HS-27A (cell line): ENCODE measurements at regions not wholly inside any gene's neighbourhood (a gene's known extent, or its start where the extent isn't known, plus 50 kb on each side); places are given as distances from the start of the nearest gene placed in this dataset.

Experiments
- DNase-seq: peaks from one replicate; pipeline ENCODE4 v3.0.0-alpha.2; 2012; ENCODE audit warnings: low read depth, missing footprints

DNA sequence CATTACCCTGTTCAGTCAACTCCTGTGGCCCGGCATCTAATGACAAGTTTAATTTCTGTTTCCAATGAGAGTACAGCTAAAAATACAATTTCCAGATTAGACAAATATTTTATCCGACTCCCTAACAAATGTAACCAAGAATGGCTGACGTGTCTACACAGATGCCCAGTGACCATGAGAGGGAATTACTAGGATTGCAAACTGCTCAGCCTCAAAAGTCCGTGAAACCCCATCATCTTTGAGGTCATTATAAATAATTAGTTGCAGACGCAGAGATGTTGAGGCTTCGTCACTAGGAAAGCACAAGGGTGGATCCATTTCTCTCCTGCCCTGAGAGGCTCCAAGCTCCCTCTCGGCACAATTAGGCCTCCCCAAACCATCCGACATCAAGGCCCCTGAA, 104.1 kb upstream of the ZNF507 start:
- DNase-seq: no peak

GRCh38 chr19:32241932-32242710, 103.3 kb upstream of the ZNF507 start:
- DNase-seq: no peak

GRCh38 chr19:32246006-32246405, 99.4 kb upstream of the ZNF507 start:
- no peak for DNase-seq

DNA sequence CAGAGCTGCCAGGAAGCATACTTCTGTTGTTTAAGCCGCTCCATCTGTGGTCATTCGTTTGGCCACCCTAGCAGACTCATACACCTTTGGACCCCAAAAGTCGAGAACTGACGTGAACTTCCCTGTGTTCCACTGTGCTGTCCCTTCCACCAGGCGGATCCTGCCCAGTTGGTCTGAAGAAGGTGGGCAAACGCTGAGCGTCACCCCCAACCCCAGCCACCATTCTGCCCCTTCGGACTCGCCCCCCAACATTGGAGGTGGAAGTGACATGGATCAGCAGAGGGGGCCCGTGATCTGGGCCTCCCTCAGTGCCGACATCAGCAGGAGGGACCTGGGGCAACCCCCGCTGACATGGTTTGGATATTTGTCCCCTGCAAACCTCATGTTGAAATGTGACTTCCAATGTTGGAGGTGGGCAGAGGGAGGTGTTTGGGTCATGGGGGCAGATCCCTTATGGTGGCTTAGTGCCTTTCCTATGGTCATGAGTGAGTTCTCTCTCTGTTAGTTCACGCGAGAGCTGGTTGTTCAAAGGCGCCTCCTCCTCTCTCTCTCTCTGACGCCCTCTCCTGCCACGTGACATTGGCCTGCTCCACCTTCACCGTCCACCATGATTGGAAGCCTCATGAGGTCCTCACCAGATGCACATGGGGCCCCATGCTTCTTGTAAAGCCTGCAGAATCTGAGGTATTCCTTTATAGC, 93.6 kb upstream of the ZNF507 start:
- DNase-seq: no peak

- DNase-seq: no peak
Measured at GRCh38 chr19:32252333-32252669, 93.1 kb upstream of the ZNF507 start.

DNA sequence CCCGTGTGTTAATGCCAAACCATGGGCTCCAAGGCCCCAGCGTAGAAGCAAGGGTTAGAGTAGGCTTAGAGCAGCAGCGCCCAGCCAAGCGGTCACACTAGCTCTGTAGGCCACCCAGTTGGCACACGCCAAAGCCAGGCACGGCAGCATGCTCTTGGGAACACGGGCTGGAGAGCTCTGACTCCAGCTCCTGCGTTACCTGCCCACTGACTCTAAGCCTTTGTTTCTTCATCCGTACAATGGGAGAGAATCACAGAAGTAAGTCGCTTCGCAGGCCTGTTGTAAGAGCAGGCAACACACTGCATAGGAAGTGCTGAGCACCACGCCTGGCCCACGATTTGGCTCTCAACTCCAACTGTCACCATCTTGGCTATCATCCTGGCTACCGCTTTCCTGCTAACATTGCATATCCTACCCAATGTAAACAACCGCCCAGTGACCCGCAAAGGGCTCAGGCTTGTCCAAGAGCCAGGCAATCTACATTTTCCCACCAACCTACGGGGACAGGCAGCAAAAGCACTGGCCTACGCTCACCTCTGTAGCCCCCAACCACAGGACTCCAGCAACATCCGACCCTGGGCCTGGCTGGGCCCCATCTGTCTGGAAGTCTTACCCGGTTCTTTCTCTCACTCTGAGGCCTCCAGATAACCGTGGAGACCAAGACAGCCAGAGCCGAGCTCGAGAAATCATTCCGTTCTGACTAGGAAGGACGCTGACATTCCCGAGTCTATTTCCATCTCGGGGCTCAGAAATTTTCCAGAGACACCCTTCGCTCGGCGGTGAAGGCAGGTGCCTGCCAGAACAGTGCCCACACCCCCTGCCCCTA, 91.5 kb upstream of the ZNF507 start:
- DNase-seq: no peak

GRCh38 chr19:32254509-32254890, 90.9 kb upstream of the ZNF507 start:
- DNase-seq: no peak

GRCh38 chr19:32255536-32256295, 89.7 kb upstream of the ZNF507 start:
- no peak for DNase-seq

GRCh38 chr19:32256341-32256975, 89.0 kb upstream of the ZNF507 start:
- DNase-seq: no peak

DNA sequence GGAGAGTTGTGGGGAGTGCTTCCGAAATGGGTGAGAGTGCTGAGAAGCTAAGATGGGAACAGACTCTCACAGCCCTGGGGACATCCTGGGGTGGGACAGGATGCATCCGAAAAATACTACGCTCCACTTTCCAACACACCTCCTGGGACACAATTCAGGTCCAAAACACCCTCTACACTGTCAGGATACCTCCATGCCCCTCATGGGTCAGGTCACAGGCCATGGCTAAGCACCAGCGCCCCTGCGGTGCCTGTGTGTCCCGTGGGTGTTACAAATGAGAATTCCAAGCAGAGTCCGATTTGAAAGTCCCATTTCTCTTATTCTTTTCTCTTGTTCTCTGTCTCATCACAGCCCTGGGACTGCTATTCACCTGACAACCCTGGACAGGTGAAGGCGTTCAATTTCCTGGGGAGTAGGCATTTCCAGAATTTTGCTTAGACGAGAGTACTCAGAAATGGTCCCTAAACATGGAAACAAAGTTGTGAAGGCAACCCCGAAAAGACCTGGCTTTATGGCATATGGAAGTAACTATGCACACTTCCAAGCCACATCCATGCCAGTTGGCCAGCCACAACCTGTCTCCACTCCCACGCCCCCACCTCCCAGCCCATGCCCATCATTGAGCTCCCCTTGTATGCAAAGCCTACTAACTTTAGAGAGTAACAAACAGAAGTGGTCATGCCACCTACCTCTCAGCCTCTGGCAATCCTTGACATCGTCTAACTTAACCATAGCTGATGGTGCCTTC, 87.9 kb upstream of the ZNF507 start:
- DNase-seq: no peak

GRCh38 chr19:32258167-32258566, 87.2 kb upstream of the ZNF507 start:
- no peak for DNase-seq

GRCh38 chr19:32264568-32264967, 80.8 kb upstream of the ZNF507 start:
- no peak for DNase-seq

DNA sequence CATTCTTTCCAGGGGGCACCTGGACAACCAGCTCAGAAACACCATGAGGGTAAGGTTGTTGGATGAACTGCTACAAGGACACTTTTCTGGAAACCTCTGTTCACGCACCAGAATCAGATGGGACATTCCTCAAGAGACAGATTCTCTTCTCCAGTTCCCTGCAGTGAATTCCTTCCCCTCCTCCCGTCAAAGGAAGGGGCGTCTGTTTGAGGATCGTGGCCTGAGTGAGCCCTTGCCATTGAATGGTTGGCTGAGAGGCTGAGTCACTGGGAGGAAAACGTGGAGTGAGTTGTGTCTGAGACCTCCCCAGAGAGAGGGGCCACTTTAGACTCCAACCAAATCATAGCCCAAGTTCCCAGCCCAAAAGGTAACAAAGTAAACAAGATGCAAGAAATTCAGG, 79.4 kb upstream of the ZNF507 start:
- DNase-seq: no peak

DNA sequence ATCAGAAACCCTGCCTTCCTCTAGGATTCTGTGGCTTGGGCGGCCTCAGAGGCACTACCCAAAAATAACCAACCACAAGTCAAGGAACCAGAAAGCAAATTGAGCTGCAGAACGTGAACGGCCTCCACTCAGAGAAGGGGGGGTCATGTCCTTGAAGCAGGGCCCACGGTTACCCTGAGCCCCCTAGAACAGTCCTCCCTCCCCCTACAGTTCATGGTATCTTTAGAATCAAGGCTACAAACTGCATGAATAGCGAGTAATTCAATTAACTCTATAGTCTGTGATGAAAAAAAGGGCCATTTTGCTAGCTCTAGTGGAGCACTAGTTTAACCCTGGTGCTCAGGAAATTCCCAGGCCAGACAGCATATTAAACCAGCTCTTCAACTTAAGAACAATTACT, 79.0 kb upstream of the ZNF507 start:
- DNase-seq: no peak

DNA sequence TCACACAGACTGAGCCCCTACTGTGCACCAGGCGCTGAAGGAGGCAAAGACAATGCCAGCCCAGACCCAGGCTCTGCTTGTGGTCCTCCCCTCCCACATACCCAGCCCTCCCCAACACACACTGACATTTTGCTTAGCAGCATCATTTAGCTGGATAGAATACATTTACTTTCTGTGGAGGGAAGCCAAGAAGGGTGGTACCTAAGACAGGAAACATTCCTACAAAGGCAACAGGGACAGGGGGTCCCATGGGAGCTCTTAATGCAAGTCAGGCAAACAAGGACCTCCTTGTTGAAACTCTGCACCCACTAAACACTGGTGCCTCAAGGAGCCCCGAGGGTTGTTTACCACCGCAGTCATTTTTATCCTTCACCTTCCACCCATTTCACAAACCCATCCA, 77.0 kb upstream of the ZNF507 start:
- no peak for DNase-seq

- DNase-seq: no peak
Measured at GRCh38 chr19:32269831-32270230, 75.6 kb upstream of the ZNF507 start.

DNA sequence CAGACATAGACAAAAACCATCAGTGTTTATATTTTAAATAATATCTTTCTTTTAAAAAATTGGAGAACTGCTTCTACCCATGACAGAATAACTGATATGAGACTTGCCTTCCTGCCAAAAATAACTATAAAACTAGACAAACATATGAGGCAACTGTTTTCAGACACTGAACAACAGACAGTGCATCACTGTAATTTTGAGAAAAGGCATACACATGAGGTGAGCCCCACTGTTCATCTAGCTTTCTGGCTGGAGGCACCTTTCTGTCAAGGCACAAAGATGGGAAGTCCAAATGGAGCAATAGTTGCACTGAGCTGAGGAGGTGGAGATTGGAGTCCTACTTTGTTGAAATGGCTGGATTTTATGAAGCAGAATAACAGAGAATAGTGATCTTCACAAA, 71.9 kb upstream of the ZNF507 start:
- no peak for DNase-seq

GRCh38 chr19:32287086-32287485, 58.3 kb upstream of the ZNF507 start:
- no peak for DNase-seq

DNA sequence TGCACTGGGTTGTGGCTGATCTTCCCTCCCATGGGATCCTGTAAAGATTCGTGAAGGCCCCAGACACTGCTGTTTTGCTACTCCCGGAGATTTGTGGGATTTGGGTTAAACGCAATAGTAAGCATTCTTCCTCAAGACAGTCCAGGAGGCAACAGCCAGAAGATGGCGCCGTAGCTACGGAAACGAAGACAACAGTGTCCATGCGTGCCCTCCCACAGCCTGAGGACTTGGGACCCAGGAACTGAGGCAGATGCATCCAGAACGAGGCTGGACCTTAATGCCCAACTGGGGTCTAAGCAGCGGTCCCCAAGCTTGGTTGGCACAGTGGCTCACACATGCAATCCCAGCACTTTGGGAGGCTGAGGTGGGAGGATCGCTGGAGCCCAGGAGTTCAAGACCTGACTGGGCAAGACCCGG, 57.6 kb upstream of the ZNF507 start:
- peak; percentile 66 for DNase-seq

GRCh38 chr19:32289566-32290210, 55.7 kb upstream of the ZNF507 start:
- no peak for DNase-seq

DNA sequence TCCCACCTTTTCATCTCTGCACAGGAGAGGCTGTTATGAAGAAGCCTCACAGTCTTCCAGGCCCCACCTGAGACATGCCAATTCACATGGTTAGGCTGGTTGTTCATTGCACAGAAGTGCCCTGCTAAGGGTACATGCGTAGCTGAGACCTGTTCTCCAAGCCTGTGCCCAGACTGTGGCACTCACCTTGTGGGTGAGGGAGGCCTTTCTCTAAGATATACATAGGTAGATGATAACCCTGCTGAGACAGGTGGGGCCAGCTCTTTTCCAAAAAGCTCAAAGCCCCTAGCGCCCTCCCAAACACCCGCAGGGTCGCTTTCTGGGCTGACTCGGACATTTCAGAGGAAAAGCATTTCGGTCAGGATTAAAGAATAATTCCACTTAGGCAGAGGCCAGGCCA, 53.5 kb upstream of the ZNF507 start:
- no peak for DNase-seq
